ENCODE measurements at regions not wholly inside any gene's neighbourhood (a gene's known extent, or its start where the extent isn't known, plus 50 kb on each side); places are given as distances from the start of the nearest gene placed in this dataset.

- DNase-seq (no peak), ATAC-seq (no peak)
- Mint-ChIP-seq H3K4me3 (no peak overlapping the region), H3K36me3 (ENCODE audit: low read depth) (no peaks in the 10 kb centered on the region), H3K27ac (no peak overlapping the region), H3K27me3 (no peaks in the 10 kb centered on the region), H3K4me1 (ENCODE audit: low read depth) (no peaks in the 10 kb centered on the region), H3K9me3 (peaks cover 1% of the 10 kb centered on the region)
- intact Hi-C loops (cut with micrococcal nuclease), result no loop called here
- ChIA-PET CTCF (interaction anchor here (1.8 kb wide), 1 partner anchor 8 kb away, joined by 8 read pairs; no protein-coding TSS in a partner anchor), POLR2A (no interaction called here)
- no peak for TF ChIP-seq CTCF (IDR thresholded peaks at IDR 0.05)
Observed at GRCh38 chr18:42290318-42291307, 335.6 kb downstream of the PIK3C3 start.

- intact Hi-C loops (cut with micrococcal nuclease), result no loop called here
- no peaks in the 10 kb centered on the region for H3K4me1 Mint-ChIP-seq (ENCODE audit: low read depth)
- no peak for ATAC-seq
- ChIA-PET POLR2A (no interaction called here), CTCF (no interaction called here)
- H3K9me3 Mint-ChIP-seq, result peaks cover 1% of the 10 kb centered on the region
- no peaks in the 10 kb centered on the region for H3K36me3 Mint-ChIP-seq (ENCODE audit: low read depth)
- TF ChIP-seq CTCF (IDR thresholded peaks at IDR 0.05), result no peak
- H3K4me3 Mint-ChIP-seq, result no peak overlapping the region
- no peaks in the 10 kb centered on the region for H3K27me3 Mint-ChIP-seq
- H3K27ac Mint-ChIP-seq, result no peak overlapping the region
- DNase-seq, result no peak
Observed at GRCh38 chr18:42292654-42293053, 337.6 kb downstream of the PIK3C3 start.

- no peak for TF ChIP-seq CTCF (IDR thresholded peaks at IDR 0.05)
- no peak for DNase-seq
- Mint-ChIP-seq H3K9me3 (peaks cover 1% of the 10 kb centered on the region), H3K4me3 (no peak overlapping the region), H3K4me1 (ENCODE audit: low read depth) (no peaks in the 10 kb centered on the region), H3K27me3 (no peaks in the 10 kb centered on the region), H3K27ac (no peak overlapping the region), H3K36me3 (ENCODE audit: low read depth) (no peaks in the 10 kb centered on the region)
- ChIA-PET POLR2A (no interaction called here), CTCF (interaction anchor here (5.2 kb wide), 1 partner anchor 183 kb away, joined by 31 read pairs; no protein-coding TSS in a partner anchor)
- ATAC-seq, result no peak
- intact Hi-C loops (cut with micrococcal nuclease), result no loop called here
Observed at GRCh38 chr18:42296192-42296591, 341.2 kb downstream of the PIK3C3 start.

GRCh38 chr18:42296723-42297122, 341.7 kb downstream of the PIK3C3 start:
- intact Hi-C loops (cut with micrococcal nuclease), result no loop called here
- H3K9me3 Mint-ChIP-seq, result peaks cover 1% of the 10 kb centered on the region

More at GRCh38 chr18:42296723-42297122, 341.7 kb downstream of the PIK3C3 start:
- no peaks in the 10 kb centered on the region for H3K4me1 Mint-ChIP-seq (ENCODE audit: low read depth)
- ChIA-PET POLR2A (no interaction called here), CTCF (interaction anchor here (1.0 to 5.2 kb wide), 3 partner anchors 13 to 269 kb away, joined by 3 to 31 read pairs (median 27); no protein-coding TSS in a partner anchor)
- H3K4me3 Mint-ChIP-seq, result no peak overlapping the region
- no peak for TF ChIP-seq CTCF (IDR thresholded peaks at IDR 0.05)
- H3K36me3 Mint-ChIP-seq (ENCODE audit: low read depth), result no peaks in the 10 kb centered on the region
- H3K27ac Mint-ChIP-seq, result no peak overlapping the region
- no peak for DNase-seq
- ATAC-seq, result no peak
- H3K27me3 Mint-ChIP-seq, result no peaks in the 10 kb centered on the region

All from activated CD8-positive, alpha-beta T cell treated with anti-CD3 and anti-CD28 coated beads for 36 hours (primary cell).